SK-N-SH (cell line): ENCODE measurements at regions not wholly inside any gene's neighbourhood (a gene's known extent, or its start where the extent isn't known, plus 50 kb on each side); places are given as distances from the start of the nearest gene placed in this dataset.

Experiments
- EZH2phosphoT487 ChIP-seq: fragments of 200-600 bp; sonication (generic); IDR thresholded peaks from 2 replicates; pipeline ENCODE4 v1.6.1; 2017; ENCODE audit warnings: low read depth, mixed run types, mild to moderate bottlenecking, antibody characterized with exemption, moderate library complexity, borderline replicate concordance
- FOXM1 ChIP-seq: IDR thresholded peaks from 2 replicates; pipeline ENCODE4 v1.4.0; 2012; ENCODE audit warnings: low read depth, mild to moderate bottlenecking
- POLR2AphosphoS5 ChIP-seq: IDR thresholded peaks from 2 replicates; pipeline ENCODE4 v1.6.1; 2012; ENCODE audit warnings: low read depth, low read length
- REST ChIP-seq: IDR thresholded peaks from 2 replicates; pipeline ENCODE4 v1.6.1; 2012; ENCODE audit warnings: mild to moderate bottlenecking, low read depth, low read length, moderate library complexity
- SIN3A ChIP-seq: IDR thresholded peaks from 2 replicates; pipeline ENCODE4 v1.6.1; 2012; ENCODE audit warnings: low read depth, mild to moderate bottlenecking, low read length, moderate library complexity, borderline replicate concordance
- SMC3 ChIP-seq: IDR thresholded peaks from 2 replicates; pipeline ENCODE4 v1.6.1; 2012; ENCODE audit warnings: low read depth, low read length, improper control_type of control experiment
- TAF1 ChIP-seq: IDR thresholded peaks from 2 replicates; pipeline ENCODE4 v1.6.1; 2012; ENCODE audit warnings: low read depth, mild to moderate bottlenecking, low read length, moderate library complexity, borderline replicate concordance
- TEAD4 ChIP-seq: IDR thresholded peaks from 2 replicates; pipeline ENCODE4 v1.4.0; 2012; ENCODE audit warnings: mild to moderate bottlenecking, borderline replicate concordance; ENCODE audit not compliant: insufficient read depth
- YY1 ChIP-seq: IDR thresholded peaks from 2 replicates; pipeline ENCODE4 v1.4.0; 2012; ENCODE audit warnings: low read depth, mild to moderate bottlenecking
- TF ChIP-seq, protein P1 (sequence below): fragments of 200-600 bp; sonication (generic); IDR thresholded peaks from 2 replicates; pipeline ENCODE4 v1.6.1; 2017; ENCODE audit warnings: antibody characterized with exemption, mild to moderate bottlenecking, moderate library complexity
- TF ChIP-seq, protein P2 (sequence below): IDR thresholded peaks from 2 replicates; pipeline ENCODE4 v1.4.0; 2012; ENCODE audit warnings: low read depth

- TF ChIP-seq, protein P1, sequence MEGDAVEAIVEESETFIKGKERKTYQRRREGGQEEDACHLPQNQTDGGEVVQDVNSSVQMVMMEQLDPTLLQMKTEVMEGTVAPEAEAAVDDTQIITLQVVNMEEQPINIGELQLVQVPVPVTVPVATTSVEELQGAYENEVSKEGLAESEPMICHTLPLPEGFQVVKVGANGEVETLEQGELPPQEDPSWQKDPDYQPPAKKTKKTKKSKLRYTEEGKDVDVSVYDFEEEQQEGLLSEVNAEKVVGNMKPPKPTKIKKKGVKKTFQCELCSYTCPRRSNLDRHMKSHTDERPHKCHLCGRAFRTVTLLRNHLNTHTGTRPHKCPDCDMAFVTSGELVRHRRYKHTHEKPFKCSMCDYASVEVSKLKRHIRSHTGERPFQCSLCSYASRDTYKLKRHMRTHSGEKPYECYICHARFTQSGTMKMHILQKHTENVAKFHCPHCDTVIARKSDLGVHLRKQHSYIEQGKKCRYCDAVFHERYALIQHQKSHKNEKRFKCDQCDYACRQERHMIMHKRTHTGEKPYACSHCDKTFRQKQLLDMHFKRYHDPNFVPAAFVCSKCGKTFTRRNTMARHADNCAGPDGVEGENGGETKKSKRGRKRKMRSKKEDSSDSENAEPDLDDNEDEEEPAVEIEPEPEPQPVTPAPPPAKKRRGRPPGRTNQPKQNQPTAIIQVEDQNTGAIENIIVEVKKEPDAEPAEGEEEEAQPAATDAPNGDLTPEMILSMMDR, result no peak
- TF ChIP-seq, protein P2, sequence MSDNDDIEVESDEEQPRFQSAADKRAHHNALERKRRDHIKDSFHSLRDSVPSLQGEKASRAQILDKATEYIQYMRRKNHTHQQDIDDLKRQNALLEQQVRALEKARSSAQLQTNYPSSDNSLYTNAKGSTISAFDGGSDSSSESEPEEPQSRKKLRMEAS, result no peak
- TF ChIP-seq SIN3A (no peak), FOXM1 (no peak), YY1 (no peak), SMC3 (no peak), REST (no peak), TAF1 (no peak), EZH2phosphoT487 (no peak), POLR2AphosphoS5 (no peak), TEAD4 (no peak)
Observed at GRCh38 chr7:46554688-46555422, 633.8 kb upstream of the IGFBP3 start.
